GM12864 (cell line): ENCODE measurements at regions not wholly inside any gene's neighbourhood (a gene's known extent, or its start where the extent isn't known, plus 50 kb on each side); places are given as distances from the start of the nearest gene placed in this dataset.
"Not testable (repeated sequence)": the region's sequence is repeated elsewhere in the genome, so short reads cannot be mapped to it uniquely, and the experiment has no call there.

Source experiments
- DNase-seq: peaks from one replicate; pipeline ENCODE4 v3.0.0-alpha.2; 2011; ENCODE audit warnings: low read depth
- H3K4me3 ChIP-seq: 2 replicates; pipeline ENCODE4 v1.5.1; 2011; ENCODE audit warnings: mild to moderate bottlenecking, low read depth, low read length, control low read depth
- CTCF ChIP-seq: IDR thresholded peaks from 2 replicates; pipeline ENCODE4 v1.5.1; 2011; ENCODE audit warnings: low read depth, mild to moderate bottlenecking, moderate library complexity, low read length, control low read depth, inconsistent platforms; ENCODE audit errors: missing control alignments

DNA sequence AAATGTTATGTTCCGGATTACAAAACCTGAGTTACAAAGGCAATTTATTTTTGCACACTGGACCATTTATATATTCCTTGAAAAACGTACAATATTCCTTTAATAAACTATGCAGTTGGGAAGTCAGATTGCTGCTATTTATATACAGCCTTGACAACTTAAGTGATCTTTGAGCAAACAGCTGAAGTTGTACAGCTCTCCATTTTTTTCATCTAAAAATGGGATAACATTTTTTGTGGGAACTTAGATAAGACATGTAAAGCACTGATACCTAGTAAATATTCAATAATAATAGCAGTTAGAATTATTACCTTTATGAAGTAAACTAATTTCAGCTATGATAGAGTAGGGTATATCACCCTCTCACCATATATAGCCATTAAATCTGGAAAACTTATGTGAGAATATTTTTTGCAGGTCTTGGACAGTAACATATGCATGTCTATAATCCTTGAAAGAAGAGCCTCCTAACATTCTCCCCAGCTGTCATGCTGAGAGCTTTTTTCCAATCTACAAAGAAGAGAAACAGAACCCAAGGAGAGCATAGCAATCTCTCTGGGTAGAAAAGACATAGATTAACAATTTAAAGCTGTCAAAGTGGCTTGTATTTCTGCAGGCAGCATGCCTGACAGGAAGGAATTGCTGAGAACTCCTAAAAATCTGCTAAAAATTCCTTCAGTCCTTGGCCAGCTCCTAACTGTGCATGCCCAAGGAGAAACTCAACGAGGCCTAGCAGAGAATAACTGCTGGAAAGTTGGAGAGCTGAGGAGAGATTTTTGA lies 326.0 kb downstream of the CRPPA start:
- DNase-seq, result no peak
- no peak overlapping the region for H3K4me3 ChIP-seq
- no peak for TF ChIP-seq CTCF

DNA sequence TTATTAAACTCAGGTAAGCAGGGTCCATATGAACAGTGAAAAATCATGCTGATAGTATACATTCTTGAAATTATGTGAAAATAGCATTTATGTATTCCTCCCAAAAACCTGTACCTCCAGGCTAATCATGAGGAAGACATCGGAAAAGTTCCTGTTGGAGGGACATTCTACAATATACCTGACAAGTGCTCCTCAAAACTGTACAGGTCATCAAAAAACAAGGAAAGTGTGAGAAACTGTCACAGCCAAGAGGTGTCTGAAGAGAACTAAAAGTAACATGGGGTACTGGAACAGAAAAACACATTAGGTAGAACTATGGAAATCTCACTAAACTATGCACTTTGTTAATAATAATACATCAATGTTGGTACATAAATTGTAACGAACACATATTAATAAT lies 326.7 kb downstream of the CRPPA start:
- H3K4me3 ChIP-seq, result no peak overlapping the region
- TF ChIP-seq CTCF, result no peak
- DNase-seq, result no peak

GRCh38 chr7:16092711-16093110 lies 328.6 kb downstream of the CRPPA start:
- no peak for DNase-seq
- no peak for TF ChIP-seq CTCF
- no peak overlapping the region for H3K4me3 ChIP-seq

- DNase-seq, result no peak
- TF ChIP-seq CTCF, result no peak
- no peak overlapping the region for H3K4me3 ChIP-seq
These were observed 329.5 kb downstream of the CRPPA start for GRCh38 chr7:16091701-16092310.

GRCh38 chr7:16089801-16090200 lies 331.5 kb downstream of the CRPPA start:
- TF ChIP-seq CTCF, result no peak
- H3K4me3 ChIP-seq, result no peak overlapping the region
- DNase-seq, result no peak

DNA sequence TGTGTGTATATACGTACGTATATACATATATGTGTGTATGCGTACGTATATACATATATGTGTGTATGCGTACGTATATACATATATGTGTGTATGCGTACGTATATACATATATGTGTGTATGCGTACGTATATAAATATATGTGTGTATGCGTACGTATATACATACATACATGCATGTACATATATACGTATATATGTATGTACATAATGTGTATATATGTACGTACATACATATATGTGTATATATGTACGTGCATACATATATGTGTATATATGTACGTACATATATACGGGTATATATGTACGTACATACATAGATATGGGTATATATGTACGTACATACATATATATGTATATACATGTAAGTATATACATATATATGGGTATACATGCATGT lies 332.1 kb downstream of the CRPPA start:
- H3K4me3 ChIP-seq, result no peak overlapping the region
- TF ChIP-seq CTCF, result no peak
- DNase-seq, result no peak

GRCh38 chr7:16086743-16087142 lies 334.6 kb downstream of the CRPPA start:
- no peak for TF ChIP-seq CTCF
- no peak overlapping the region for H3K4me3 ChIP-seq
- DNase-seq, result no peak

DNA sequence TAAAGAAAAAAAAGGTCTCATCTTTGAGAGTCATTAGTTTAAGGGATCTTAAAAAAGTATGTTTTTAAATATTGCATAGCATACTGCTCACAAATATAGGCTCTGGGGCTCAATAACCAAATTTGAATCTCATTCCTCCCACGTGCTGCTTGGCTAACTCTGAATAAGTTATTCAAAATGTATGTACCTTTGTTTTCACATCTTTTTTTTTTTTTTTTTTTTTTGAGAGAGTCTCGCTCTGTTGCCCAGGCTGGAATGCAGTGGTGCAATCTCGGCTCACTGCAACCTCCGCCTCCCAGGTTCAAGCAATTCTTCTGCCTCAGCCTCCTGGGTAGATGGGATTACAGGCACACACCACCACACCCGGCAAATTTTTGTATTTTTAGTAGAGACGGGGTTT lies 335.6 kb downstream of the CRPPA start:
- H3K4me3 ChIP-seq, result not testable (repeated sequence)

More for the DNA sequence above, 335.6 kb downstream of the CRPPA start:
- DNase-seq, result not testable (repeated sequence)
